Endothelial cell of umbilical vein (primary cell): ENCODE measurements at regions not wholly inside any gene's neighbourhood (a gene's known extent, or its start where the extent isn't known, plus 50 kb on each side); places are given as distances from the start of the nearest gene placed in this dataset.
"Not testable (repeated sequence)": the region's sequence is repeated elsewhere in the genome, so short reads cannot be mapped to it uniquely, and the experiment has no call there.

ENCODE experiments used
- BruUV-seq: library from RNA; stranded (reverse); fragments of 400-500 nt; replicated peaks from 2 replicates; lab custom pipeline; 2021; lab: Mats Ljungman, UMichigan
- CTCF ChIA-PET: fragments of 300-600, 350-600 bp; sonication (Branson Sonifier 250); formaldehyde crosslinking; loops from one replicate; lab custom pipeline; 2021; ENCODE audit warnings: antibody characterized with exemption, inconsistent platforms; lab: Charles Lee
- POLR2A ChIA-PET: fragments of 300-600, 350-600 bp; sonication (Branson Sonifier 250); formaldehyde crosslinking; loops from one replicate; lab custom pipeline; 2021; ENCODE audit warnings: antibody characterized with exemption, inconsistent platforms; lab: Charles Lee
- DNase-seq: peaks from one replicate; pipeline ENCODE4 v3.0.0-alpha.2; 2011; ENCODE audit warnings: low read depth, low spot score
- FAIRE-seq: peaks from 2 replicates; lab custom pipeline; 2011; peaks lifted over from hg19 to GRCh38; lab: Jason Lieb, UNC
- H2AFZ ChIP-seq: 2 replicates; pipeline ENCODE4 v1.6.0; 2012; ENCODE audit warnings: low read depth, low read length, control low read depth, inconsistent platforms
- H3K27ac ChIP-seq: 2 replicates; pipeline ENCODE4 v1.5.1; 2011; ENCODE audit warnings: low read depth, mild to moderate bottlenecking, control low read depth, low read length, moderate library complexity; ENCODE audit not compliant: insufficient read depth
- H3K27me3 ChIP-seq, 2 experiments: 2 replicates each; pipeline versions ENCODE4 v1.6.0 to v1.6.1; 2011; ENCODE audit warnings: low read length in 2 of 2, mixed read lengths in 1 of 2; ENCODE audit not compliant: control insufficient read depth in 2 of 2, insufficient read depth in 2 of 2
- H3K36me3 ChIP-seq, 2 experiments: 2 replicates in 1 of 2; 3 replicates in 1 of 2; pipeline ENCODE4 v1.5.1; 2011; ENCODE audit warnings: low read length in 2 of 2, mild to moderate bottlenecking in 1 of 2, moderate library complexity in 1 of 2; ENCODE audit not compliant: control insufficient read depth in 2 of 2, insufficient read depth in 2 of 2; ENCODE audit errors: extremely low read depth in 1 of 2
- H3K4me1 ChIP-seq: 3 replicates; pipeline ENCODE4 v1.5.1; 2011; ENCODE audit warnings: mild to moderate bottlenecking, low read length; ENCODE audit not compliant: control insufficient read depth, insufficient read depth; ENCODE audit errors: extremely low read depth
- H3K4me2 ChIP-seq: 2 replicates; pipeline ENCODE4 v1.6.1; 2011; ENCODE audit warnings: low read length, control low read depth, mixed read lengths; ENCODE audit not compliant: insufficient read depth
- H3K4me3 ChIP-seq, 3 experiments: fragments of 200-600 bp in 1 of 3; sonication (generic), shearing (Covaris generic) in 1 of 3; replicated peaks in 1 of 3; 2 replicates each; pipeline ENCODE4 v1.5.1; 2011 to 2016; ENCODE audit warnings: control low read depth in 3 of 3, low read length in 3 of 3, mild to moderate bottlenecking in 2 of 3, inconsistent platforms in 1 of 3, low read depth in 1 of 3, moderate library complexity in 1 of 3; ENCODE audit not compliant: insufficient read depth in 1 of 3
- H3K79me2 ChIP-seq: 2 replicates; pipeline ENCODE4 v1.6.0; 2012; ENCODE audit warnings: low read length, inconsistent platforms; ENCODE audit not compliant: control insufficient read depth, insufficient read depth
- H3K9ac ChIP-seq: replicated peaks from 2 replicates; pipeline ENCODE3; 2011; ENCODE audit warnings: low read length, control low read depth; ENCODE audit not compliant: insufficient read depth; ENCODE audit errors: extremely low read depth
- H3K9me1 ChIP-seq: replicated peaks from 3 replicates; pipeline ENCODE4 v1.6.0; 2011; ENCODE audit warnings: mild to moderate bottlenecking, low read length; ENCODE audit not compliant: control insufficient read depth, insufficient read depth; ENCODE audit errors: extremely low read depth
- H3K9me3 ChIP-seq: replicated peaks from 2 replicates; pipeline ENCODE4 v1.5.1; 2012; ENCODE audit warnings: low read length, inconsistent platforms; ENCODE audit not compliant: control insufficient read depth, insufficient read depth
- H4K20me1 ChIP-seq: replicated peaks from 2 replicates; pipeline ENCODE3; 2011; ENCODE audit warnings: mild to moderate bottlenecking, low read length; ENCODE audit not compliant: control insufficient read depth, insufficient read depth; ENCODE audit errors: extremely low read depth
- EZH2 ChIP-seq: IDR thresholded peaks from 2 replicates; pipeline ENCODE4 v1.6.1; 2012; ENCODE audit warnings: borderline replicate concordance, low read depth, mild to moderate bottlenecking, moderate library complexity, low read length, inconsistent platforms; ENCODE audit not compliant: severe bottlenecking
- FOS ChIP-seq: IDR thresholded peaks from 2 replicates; pipeline ENCODE4 v1.6.1; 2011; ENCODE audit warnings: mild to moderate bottlenecking, low read length, moderate library complexity, borderline replicate concordance; ENCODE audit not compliant: insufficient read depth
- GATA2 ChIP-seq: IDR thresholded peaks from 2 replicates; pipeline ENCODE4 v1.7.0; 2011; ENCODE audit warnings: low read depth, mild to moderate bottlenecking, moderate library complexity, mixed read lengths, low read length; ENCODE audit not compliant: insufficient read length, insufficient read depth
- JUN ChIP-seq: IDR thresholded peaks from 2 replicates; pipeline ENCODE4 v1.6.1; 2011; ENCODE audit warnings: borderline replicate concordance, low read depth; ENCODE audit not compliant: insufficient read length, insufficient read depth
- MYC ChIP-seq: IDR thresholded peaks from one replicate; pipeline ENCODE4 v1.6.1; 2011; ENCODE audit warnings: mild to moderate bottlenecking, low read depth, low read length
- POLR2A ChIP-seq: IDR thresholded peaks from 2 replicates; pipeline ENCODE4 v1.6.1; 2012; ENCODE audit warnings: low read depth, mild to moderate bottlenecking, control low read depth, low read length
- POLR2AphosphoS5 ChIP-seq: IDR thresholded peaks from 2 replicates; pipeline ENCODE4 v1.6.1; 2012; ENCODE audit warnings: low read depth, mild to moderate bottlenecking, control low read depth, low read length, moderate library complexity; ENCODE audit not compliant: insufficient read depth
- dilution Hi-C: fragments of 300-500 bp; cut with MboI; formaldehyde crosslinking; loops from one replicate; pipeline ENCODE4 v1.15.0; 2019; ENCODE audit warnings: low sequenced_read_pairs; ENCODE audit not compliant: extremely low pct_ligation_motif_present
- intact Hi-C: fragments of 100-400 bp; cut with micrococcal nuclease; formaldehyde crosslinking; loops from one replicate; pipeline ENCODE4 v1.10.0; 2022
- TF ChIP-seq, protein P1 (sequence below), 2 donors: IDR thresholded peaks; 1 replicate in 1 of 2; 2 replicates in 1 of 2; pipeline ENCODE4 v1.5.1; 2011; ENCODE audit warnings: low read length in 2 of 2, mild to moderate bottlenecking in 2 of 2, moderate library complexity in 2 of 2, control low read depth in 1 of 2, inconsistent platforms in 1 of 2, low read depth in 1 of 2; ENCODE audit not compliant: insufficient read depth in 1 of 2; ENCODE audit errors: extremely low read depth in 1 of 2
- TF ChIP-seq, protein P2 (sequence below): IDR thresholded peaks from 2 replicates; pipeline ENCODE4 v1.6.1; 2011; ENCODE audit not compliant: insufficient read depth, insufficient read length

DNA sequence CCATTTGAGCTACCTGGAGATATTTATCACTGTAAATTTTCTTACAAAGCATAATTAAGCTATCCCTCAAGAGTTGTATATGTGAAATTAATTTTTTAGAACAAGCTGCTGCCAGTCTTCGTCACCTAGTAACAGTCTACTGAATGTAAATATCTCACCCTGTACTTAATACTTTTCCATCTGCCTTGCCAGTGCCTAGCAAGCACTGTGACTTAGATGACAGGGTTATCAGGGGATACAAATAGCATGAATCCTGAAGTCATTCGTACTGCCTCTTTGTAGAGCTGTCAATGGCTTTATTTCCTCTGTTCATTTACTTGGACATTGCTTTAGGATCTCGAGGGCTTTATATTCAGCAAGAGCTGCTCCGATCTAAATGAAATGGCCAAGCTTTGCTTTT is 763.6 kb downstream of the ADCYAP1 start:
- H3K9me3 ChIP-seq: no peaks in the 10 kb centered on the region
- H3K27me3 ChIP-seq: no peaks in the 10 kb centered on the region
- TF ChIP-seq MYC: no peak
- no peak for TF ChIP-seq FOS
- no peak for TF ChIP-seq POLR2A
- TF ChIP-seq EZH2: no peak
- TF ChIP-seq POLR2AphosphoS5: no peak
- TF ChIP-seq, protein P1, sequence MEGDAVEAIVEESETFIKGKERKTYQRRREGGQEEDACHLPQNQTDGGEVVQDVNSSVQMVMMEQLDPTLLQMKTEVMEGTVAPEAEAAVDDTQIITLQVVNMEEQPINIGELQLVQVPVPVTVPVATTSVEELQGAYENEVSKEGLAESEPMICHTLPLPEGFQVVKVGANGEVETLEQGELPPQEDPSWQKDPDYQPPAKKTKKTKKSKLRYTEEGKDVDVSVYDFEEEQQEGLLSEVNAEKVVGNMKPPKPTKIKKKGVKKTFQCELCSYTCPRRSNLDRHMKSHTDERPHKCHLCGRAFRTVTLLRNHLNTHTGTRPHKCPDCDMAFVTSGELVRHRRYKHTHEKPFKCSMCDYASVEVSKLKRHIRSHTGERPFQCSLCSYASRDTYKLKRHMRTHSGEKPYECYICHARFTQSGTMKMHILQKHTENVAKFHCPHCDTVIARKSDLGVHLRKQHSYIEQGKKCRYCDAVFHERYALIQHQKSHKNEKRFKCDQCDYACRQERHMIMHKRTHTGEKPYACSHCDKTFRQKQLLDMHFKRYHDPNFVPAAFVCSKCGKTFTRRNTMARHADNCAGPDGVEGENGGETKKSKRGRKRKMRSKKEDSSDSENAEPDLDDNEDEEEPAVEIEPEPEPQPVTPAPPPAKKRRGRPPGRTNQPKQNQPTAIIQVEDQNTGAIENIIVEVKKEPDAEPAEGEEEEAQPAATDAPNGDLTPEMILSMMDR (IDR thresholded peaks at IDR 0.05; ENCODE audit: extremely low read depth in 1 of 2, insufficient read depth in 1 of 2, low read depth in 1 of 2, low read length in 2 of 2): no peak
- no peak for TF ChIP-seq GATA2
- no peak for TF ChIP-seq JUN
- TF ChIP-seq, protein P2, sequence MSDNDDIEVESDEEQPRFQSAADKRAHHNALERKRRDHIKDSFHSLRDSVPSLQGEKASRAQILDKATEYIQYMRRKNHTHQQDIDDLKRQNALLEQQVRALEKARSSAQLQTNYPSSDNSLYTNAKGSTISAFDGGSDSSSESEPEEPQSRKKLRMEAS: no peak
- no peak overlapping the region for H3K4me2 ChIP-seq
- dilution Hi-C loops: no loop called here
- BruUV-seq: no TSS peak
- H2AFZ ChIP-seq: no peak overlapping the region
- H3K36me3 ChIP-seq: no peaks in the 10 kb centered on the region
- ChIA-PET CTCF (no interaction called here), POLR2A (no interaction called here)
- H3K4me3 ChIP-seq: no peak overlapping the region
- H3K79me2 ChIP-seq: no peaks in the 10 kb centered on the region
- H3K4me1 ChIP-seq: no peaks in the 10 kb centered on the region
- FAIRE-seq (no peak), DNase-seq (no peak)
- no peak overlapping the region for H3K27ac ChIP-seq
- no peaks in the 10 kb centered on the region for H4K20me1 ChIP-seq
- no peak overlapping the region for H3K9ac ChIP-seq
- H3K9me1 ChIP-seq: no peaks in the 10 kb centered on the region
- intact Hi-C loops: no loop called here

DNA sequence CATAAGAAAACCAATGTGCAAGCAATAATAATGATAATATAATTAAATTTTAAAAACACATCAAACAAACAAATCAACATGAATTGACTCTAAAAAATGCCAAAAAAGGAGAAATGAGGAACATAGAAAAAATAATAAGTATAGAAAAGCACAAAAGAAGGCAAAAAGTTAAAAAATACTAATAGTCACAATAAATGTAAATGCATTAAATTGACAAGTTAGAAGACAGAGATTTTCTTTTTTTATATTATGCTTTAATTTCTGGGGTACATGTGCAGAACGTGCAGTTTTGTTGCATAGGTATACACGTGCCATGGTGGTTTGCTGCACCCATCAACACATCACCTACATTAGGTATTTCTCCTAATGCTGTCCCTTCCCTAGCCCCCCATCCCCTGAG is 767.0 kb downstream of the ADCYAP1 start:
- CTCF ChIA-PET, H3K4me2 ChIP-seq, H3K27ac ChIP-seq, H3K9me3 ChIP-seq, dilution Hi-C loops, H3K79me2 ChIP-seq, DNase-seq, H2AFZ ChIP-seq, H4K20me1 ChIP-seq, POLR2A ChIA-PET, FAIRE-seq, H3K9ac ChIP-seq, BruUV-seq, H3K4me1 ChIP-seq, H3K9me1 ChIP-seq, intact Hi-C loops, H3K4me3 ChIP-seq, H3K36me3 ChIP-seq, H3K27me3 ChIP-seq: not testable (repeated sequence)
